ENCODE measurements at regions not wholly inside any gene's neighbourhood (a gene's known extent, or its start where the extent isn't known, plus 50 kb on each side); places are given as distances from the start of the nearest gene placed in this dataset.

DNA sequence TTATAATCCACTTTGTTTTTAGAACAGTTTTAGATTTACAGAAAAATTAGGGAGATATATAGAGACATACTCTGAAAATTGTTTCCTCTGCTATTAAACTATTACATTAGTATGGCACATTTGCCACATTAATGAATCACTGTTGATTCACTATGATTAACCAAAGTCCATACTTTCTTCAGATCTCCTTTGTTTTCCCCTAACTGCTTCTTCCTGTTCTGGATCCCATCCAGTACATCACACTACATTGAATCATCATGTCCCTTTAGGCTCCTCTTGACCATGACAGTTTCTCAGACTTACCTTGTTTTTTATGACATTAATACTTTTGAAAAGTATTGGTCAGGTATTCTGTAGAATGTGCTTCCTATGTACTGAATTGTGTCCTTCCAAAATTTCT is 109.2 kb upstream of the EDNRA start:
- DNase-seq (ENCODE audit: insufficient read length) (no peak), FAIRE-seq (no peak)
- TF ChIP-seq TAF1 (IDR thresholded peaks at IDR 0.05; ENCODE audit: borderline replicate concordance, low read depth, low read length): no peak
- no peak for TF ChIP-seq POLR2A (IDR thresholded peaks at IDR 0.05; ENCODE audit: low read depth, low read length)

DNA sequence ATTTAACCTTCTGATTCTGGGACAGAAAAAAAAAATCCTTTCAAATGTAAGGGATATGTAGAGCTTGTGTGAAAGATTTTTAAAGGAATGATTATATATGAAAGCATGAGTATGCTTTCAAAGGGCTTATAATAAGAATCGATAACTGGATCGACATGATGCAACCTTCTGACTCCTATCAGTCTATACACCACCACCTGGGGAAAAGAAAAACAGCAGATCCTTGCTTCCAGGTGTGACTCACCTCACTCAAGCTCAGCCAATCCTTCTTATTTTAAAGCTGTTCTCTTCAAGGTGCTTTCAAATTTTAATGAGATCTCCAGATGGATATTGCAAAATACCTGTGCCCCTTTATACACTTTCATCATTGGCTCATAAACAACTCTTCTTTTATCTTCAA is 102.1 kb upstream of the EDNRA start:
- TF ChIP-seq POLR2AphosphoS5 (IDR thresholded peaks at IDR 0.05; ENCODE audit: low read depth, low read length): no peak
- no peak for TF ChIP-seq TAF1 (IDR thresholded peaks at IDR 0.05; ENCODE audit: borderline replicate concordance, low read depth, low read length)
- TF ChIP-seq POLR2A (IDR thresholded peaks at IDR 0.05; ENCODE audit: low read depth, low read length): no peak
- DNase-seq (ENCODE audit: insufficient read length): no peak
- no peak for FAIRE-seq

DNA sequence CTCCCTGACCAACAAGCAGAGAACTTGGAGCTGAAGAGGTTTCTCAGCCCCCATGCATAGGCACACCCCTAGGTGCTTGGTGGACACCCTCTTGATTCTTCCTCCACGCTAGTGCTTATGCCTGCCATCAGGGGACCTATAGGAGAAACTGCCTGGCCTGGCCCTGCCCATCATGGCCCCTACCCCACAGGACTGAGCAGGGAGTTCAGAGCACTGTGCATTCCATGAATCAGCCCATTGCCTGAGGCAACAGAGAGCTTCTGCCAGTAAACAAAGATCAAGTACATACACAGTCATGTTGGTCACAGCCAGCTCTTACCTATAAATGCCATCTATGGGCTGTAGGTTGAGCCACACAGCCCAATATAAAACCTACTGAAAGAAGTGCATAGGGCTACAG is 99.1 kb upstream of the EDNRA start:
- FAIRE-seq (no peak), DNase-seq (ENCODE audit: insufficient read length) (no peak)
- TF ChIP-seq POLR2AphosphoS5 (IDR thresholded peaks at IDR 0.05; ENCODE audit: low read depth, low read length) (no peak), POLR2A (IDR thresholded peaks at IDR 0.05; ENCODE audit: low read depth, low read length) (no peak), TAF1 (IDR thresholded peaks at IDR 0.05; ENCODE audit: borderline replicate concordance, low read depth, low read length) (no peak)

DNA sequence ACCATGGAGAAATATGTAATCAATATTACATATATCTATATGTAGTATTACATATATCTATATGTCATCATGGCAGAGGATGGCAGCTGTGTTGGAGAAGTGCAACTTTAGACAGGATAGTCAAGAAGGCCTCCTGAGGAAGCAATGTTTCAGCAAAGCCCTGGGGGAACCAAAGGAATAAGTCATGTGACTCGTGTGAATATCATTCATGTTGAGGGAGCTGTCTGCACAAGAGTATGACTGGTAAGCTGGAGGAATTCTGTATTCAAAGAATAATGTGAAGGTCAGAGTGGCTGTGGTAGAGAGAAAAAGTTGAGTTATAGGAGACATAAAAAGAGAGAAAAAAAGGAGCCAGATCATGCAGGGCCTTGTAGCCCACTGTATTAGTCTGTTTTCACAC is 92.9 kb upstream of the EDNRA start:
- TF ChIP-seq POLR2A (IDR thresholded peaks at IDR 0.05; ENCODE audit: low read depth, low read length) (no peak), POLR2AphosphoS5 (IDR thresholded peaks at IDR 0.05; ENCODE audit: low read depth, low read length) (no peak), TAF1 (IDR thresholded peaks at IDR 0.05; ENCODE audit: borderline replicate concordance, low read depth, low read length) (no peak)
- DNase-seq (ENCODE audit: insufficient read length): no peak
- FAIRE-seq: no peak

DNA sequence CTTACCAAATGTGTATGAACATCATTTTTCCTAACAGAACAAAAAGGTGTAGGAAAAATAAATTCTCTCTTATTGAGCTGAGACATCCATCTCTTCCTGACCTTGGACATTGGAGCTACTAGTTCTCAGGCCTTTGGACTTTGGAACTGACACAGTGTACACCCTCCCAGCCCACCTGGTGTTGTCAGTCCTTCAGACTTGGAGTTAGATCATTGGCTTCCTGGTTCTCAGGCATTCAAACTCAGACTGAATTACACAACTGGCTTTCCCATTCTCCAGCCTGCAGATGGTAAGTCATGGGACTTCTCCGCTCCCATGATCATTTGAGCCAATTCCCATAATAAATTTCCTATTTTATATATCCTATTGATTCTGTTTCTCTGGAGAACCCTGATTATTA is 84.8 kb upstream of the EDNRA start:
- DNase-seq (ENCODE audit: insufficient read length): no peak
- no peak for FAIRE-seq
- TF ChIP-seq POLR2A (IDR thresholded peaks at IDR 0.05; ENCODE audit: low read depth, low read length) (no peak), POLR2AphosphoS5 (IDR thresholded peaks at IDR 0.05; ENCODE audit: low read depth, low read length) (no peak), TAF1 (IDR thresholded peaks at IDR 0.05; ENCODE audit: borderline replicate concordance, low read depth, low read length) (no peak)

DNA sequence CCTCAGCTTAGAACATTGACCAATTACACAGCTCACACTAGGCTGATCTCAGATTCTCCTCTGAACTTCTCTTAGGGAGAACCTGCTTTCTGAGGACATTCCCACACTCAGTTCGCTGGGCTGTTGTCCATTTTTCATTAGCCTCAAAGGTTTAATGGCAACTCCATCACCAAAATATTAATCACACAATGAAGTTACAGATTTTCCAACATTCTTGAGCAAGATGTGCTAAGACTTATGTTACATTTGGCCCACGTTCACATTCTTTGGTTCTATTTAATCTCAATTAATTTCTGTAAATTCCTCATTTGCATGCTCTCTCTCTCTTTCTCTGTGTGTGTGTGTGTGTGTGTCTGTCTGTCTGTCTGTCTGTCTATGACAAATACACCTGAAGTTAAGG is 82.3 kb upstream of the EDNRA start:
- TF ChIP-seq TAF1 (IDR thresholded peaks at IDR 0.05; ENCODE audit: borderline replicate concordance, low read depth, low read length): no peak
- no peak for TF ChIP-seq POLR2AphosphoS5 (IDR thresholded peaks at IDR 0.05; ENCODE audit: low read depth, low read length)
- TF ChIP-seq POLR2A (IDR thresholded peaks at IDR 0.05; ENCODE audit: low read depth, low read length): no peak
- FAIRE-seq: no peak
- DNase-seq (ENCODE audit: insufficient read length): no peak

DNA sequence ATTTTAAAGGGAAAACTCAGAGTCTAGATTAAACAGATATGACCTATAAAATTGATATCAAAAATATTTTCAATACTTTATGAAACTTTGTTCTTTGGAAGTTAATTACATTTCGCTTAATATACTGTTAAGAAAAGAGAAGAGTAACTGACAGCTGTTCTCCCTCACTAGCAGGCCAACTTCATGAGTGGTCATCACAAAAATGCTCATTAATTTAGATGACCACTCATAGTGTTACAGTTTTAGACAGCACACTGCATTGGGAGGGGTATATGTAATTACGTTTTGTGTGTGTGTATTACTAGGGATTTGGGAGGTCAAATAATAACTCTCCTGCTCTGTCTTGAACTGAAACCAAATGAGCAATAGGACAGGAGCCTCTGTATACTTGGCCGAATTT is 80.2 kb upstream of the EDNRA start:
- no peak for DNase-seq (ENCODE audit: insufficient read length)
- FAIRE-seq: no peak
- no peak for TF ChIP-seq TAF1 (IDR thresholded peaks at IDR 0.05; ENCODE audit: borderline replicate concordance, low read depth, low read length)
- TF ChIP-seq POLR2A (IDR thresholded peaks at IDR 0.05; ENCODE audit: low read depth, low read length): no peak
- TF ChIP-seq POLR2AphosphoS5 (IDR thresholded peaks at IDR 0.05; ENCODE audit: low read depth, low read length): no peak

DNA sequence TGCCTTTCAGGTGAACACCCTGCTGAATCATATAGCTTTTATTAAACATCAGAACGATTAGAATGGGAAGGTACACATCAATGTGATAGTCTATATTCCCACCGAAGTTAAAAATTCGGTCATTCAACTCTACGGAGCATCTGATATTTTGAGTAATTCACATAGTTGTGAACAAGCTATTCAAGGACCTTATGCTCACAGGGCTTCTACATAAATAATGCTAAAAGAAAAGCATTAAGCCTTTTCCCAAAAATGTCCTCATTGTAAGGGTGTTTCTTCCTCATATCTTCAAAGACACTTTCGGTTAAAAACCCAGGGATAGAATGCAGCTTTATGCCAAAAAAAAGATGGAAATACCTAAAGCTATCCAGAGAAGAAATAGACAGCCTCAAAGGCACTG is 79.7 kb upstream of the EDNRA start:
- no peak for DNase-seq (ENCODE audit: insufficient read length)
- TF ChIP-seq POLR2A (IDR thresholded peaks at IDR 0.05; ENCODE audit: low read depth, low read length) (no peak), POLR2AphosphoS5 (IDR thresholded peaks at IDR 0.05; ENCODE audit: low read depth, low read length) (no peak), TAF1 (IDR thresholded peaks at IDR 0.05; ENCODE audit: borderline replicate concordance, low read depth, low read length) (no peak)
- FAIRE-seq: no peak

DNA sequence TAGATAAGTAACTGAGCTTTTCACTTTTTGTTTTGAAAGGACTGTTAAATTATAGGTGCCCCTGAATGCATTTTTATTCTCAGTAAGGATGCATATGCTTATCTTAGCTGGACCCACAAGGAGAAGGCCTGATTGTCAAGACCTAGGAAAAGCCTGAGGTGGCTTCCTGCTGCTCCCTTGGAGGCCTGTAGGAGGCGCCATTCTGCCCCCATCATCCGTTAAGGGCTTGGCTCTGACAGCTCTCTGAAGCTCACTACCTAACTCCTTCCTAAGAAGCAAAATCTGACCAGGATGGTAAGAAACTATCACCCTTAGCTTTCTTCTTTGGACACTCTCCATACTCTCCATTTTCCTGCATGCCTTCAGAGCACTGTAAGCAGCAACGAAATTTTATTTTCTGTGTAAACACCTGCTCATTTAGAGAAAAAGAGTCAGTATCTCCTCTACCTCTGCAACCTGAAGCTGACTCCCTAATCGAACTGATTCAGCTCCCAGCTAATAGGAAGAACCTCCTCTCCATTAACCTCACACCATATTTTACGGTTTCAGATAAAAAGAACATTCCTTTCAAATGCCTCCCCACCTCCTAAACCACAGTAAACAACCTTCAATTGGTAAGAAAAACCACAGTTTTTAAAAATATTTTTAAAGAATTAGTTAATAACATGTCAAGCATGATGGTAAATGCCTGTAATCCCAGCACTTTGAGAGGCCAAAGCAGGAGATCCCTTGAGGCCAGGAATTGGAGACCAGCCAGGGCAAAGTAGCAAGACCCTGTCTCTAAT is 73.4 kb upstream of the EDNRA start:
- FAIRE-seq: no peak
- no peak for DNase-seq (ENCODE audit: insufficient read length)
- TF ChIP-seq POLR2A (IDR thresholded peaks at IDR 0.05; ENCODE audit: low read depth, low read length) (no peak), TAF1 (IDR thresholded peaks at IDR 0.05; ENCODE audit: borderline replicate concordance, low read depth, low read length) (no peak), POLR2AphosphoS5 (IDR thresholded peaks at IDR 0.05; ENCODE audit: low read depth, low read length) (no peak)

DNA sequence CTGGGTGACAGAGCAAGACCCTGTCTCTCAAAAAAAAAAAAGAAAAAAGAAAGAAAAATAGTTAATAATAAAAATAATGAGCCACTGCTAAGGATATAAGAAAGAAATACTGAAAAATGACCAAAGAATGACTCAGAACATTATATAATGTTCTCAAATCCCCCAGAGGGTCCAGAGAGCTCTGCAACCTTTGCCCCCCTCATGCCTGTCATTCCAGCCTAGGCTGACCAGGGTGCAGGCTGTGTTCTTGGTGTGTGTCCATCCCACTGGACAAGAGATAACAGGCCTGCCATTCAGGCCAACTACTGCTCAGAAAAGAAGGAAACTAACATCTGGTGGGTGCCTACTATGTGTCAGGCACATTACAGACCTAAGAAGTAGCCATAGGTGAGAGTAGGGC is 72.7 kb upstream of the EDNRA start:
- TF ChIP-seq POLR2A (IDR thresholded peaks at IDR 0.05; ENCODE audit: low read depth, low read length) (no peak), POLR2AphosphoS5 (IDR thresholded peaks at IDR 0.05; ENCODE audit: low read depth, low read length) (no peak), TAF1 (IDR thresholded peaks at IDR 0.05; ENCODE audit: borderline replicate concordance, low read depth, low read length) (no peak)
- FAIRE-seq (no peak), DNase-seq (ENCODE audit: insufficient read length) (no peak)

DNA sequence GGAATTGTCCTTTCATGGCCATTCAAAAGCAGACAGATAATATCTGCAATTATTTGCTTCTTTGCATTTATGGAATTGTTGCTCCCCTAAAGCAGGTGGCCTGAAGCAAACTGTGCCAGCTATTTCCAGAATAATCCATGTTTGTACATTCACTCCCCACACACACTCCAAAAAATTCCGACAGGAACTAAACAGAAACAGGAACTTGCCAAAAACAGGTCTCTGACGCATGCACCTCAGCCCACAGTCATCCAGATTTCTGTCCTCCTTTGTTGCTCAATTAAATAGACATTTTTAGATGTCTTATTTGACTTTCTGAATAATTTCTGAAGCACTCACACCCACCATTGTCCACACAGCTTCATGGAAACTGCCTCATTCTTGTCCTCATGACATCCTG is 71.5 kb upstream of the EDNRA start:
- DNase-seq (ENCODE audit: insufficient read length) (no peak), FAIRE-seq (no peak)
- TF ChIP-seq TAF1 (IDR thresholded peaks at IDR 0.05; ENCODE audit: borderline replicate concordance, low read depth, low read length) (no peak), POLR2AphosphoS5 (IDR thresholded peaks at IDR 0.05; ENCODE audit: low read depth, low read length) (no peak), POLR2A (IDR thresholded peaks at IDR 0.05; ENCODE audit: low read depth, low read length) (no peak)

DNA sequence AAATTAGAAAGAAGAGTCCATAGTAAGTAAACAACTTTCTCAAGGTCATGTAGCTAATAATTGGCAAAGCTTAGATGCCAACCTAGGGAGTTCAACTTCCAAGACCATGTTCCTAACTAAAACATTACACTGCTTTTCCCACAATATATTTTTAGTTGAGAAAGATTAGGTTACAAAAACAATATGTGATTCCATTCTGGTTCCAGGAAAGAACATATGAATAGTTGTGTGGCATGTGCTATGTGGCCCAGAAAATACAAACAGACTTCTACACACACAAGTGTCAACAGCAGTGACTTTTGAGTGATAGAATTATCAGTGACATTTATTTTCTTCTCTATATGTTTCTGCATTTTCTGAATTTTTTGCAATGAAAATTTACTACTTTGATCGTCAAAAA is 62.7 kb upstream of the EDNRA start:
- FAIRE-seq (no peak), DNase-seq (ENCODE audit: insufficient read length) (no peak)
- TF ChIP-seq POLR2A (IDR thresholded peaks at IDR 0.05; ENCODE audit: low read depth, low read length) (no peak), TAF1 (IDR thresholded peaks at IDR 0.05; ENCODE audit: borderline replicate concordance, low read depth, low read length) (no peak), POLR2AphosphoS5 (IDR thresholded peaks at IDR 0.05; ENCODE audit: low read depth, low read length) (no peak)

Data from GM12892 (cell line).